ENCODE measurements at regions not wholly inside any gene's neighbourhood (a gene's known extent, or its start where the extent isn't known, plus 50 kb on each side); places are given as distances from the start of the nearest gene placed in this dataset.

- TF ChIP-seq, protein P1, sequence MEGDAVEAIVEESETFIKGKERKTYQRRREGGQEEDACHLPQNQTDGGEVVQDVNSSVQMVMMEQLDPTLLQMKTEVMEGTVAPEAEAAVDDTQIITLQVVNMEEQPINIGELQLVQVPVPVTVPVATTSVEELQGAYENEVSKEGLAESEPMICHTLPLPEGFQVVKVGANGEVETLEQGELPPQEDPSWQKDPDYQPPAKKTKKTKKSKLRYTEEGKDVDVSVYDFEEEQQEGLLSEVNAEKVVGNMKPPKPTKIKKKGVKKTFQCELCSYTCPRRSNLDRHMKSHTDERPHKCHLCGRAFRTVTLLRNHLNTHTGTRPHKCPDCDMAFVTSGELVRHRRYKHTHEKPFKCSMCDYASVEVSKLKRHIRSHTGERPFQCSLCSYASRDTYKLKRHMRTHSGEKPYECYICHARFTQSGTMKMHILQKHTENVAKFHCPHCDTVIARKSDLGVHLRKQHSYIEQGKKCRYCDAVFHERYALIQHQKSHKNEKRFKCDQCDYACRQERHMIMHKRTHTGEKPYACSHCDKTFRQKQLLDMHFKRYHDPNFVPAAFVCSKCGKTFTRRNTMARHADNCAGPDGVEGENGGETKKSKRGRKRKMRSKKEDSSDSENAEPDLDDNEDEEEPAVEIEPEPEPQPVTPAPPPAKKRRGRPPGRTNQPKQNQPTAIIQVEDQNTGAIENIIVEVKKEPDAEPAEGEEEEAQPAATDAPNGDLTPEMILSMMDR (IDR thresholded peaks at IDR 0.05): no peak
- H3K4me3 Mint-ChIP-seq: no peak overlapping the region
- no peaks in the 10 kb centered on the region for H3K27me3 Mint-ChIP-seq (ENCODE audit: low read depth, poor library complexity)
- peaks cover 31% of the 10 kb centered on the region for H3K4me1 Mint-ChIP-seq
- no peaks in the 10 kb centered on the region for H3K36me3 Mint-ChIP-seq (ENCODE audit: low read depth)
- DNase-seq: no peak
- H3K27ac Mint-ChIP-seq: no peak overlapping the region
- H3K9me3 Mint-ChIP-seq: peaks cover 5% of the 10 kb centered on the region
Observed at GRCh38 chr3:177787279-177788041, 590.2 kb upstream of the TBL1XR1 start.

DNA sequence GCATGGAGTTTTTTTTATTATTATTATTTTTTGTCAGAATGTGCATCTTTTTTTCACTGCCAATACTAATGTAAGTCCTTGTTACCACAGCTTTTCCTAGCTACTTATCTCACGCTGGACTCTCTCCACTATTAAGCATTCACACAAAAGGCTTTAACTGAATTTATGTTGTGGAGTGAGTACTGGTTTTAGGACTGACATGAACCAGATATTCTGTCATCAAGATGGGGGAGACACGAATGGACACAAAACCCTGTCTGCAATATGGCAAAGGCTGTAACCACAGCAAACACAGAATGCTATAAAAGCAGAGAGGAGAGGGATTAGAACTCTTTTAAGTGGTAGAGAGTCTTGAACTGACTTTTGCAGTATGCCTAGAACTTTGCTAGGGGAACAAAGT, 592.2 kb upstream of the TBL1XR1 start:
- TF ChIP-seq, protein P1 (IDR thresholded peaks at IDR 0.05): no peak
- DNase-seq: no peak
- peak overlapping the region; percentile 57 for H3K27ac Mint-ChIP-seq

GRCh38 chr3:177792311-177793030, 595.2 kb upstream of the TBL1XR1 start:
- Mint-ChIP-seq H3K27me3 (ENCODE audit: low read depth, poor library complexity) (no peaks in the 10 kb centered on the region), H3K4me1 (peaks cover 4% of the 10 kb centered on the region), H3K9me3 (peaks cover 5% of the 10 kb centered on the region), H3K27ac (no peak overlapping the region), H3K36me3 (ENCODE audit: low read depth) (no peaks in the 10 kb centered on the region), H3K4me3 (no peak overlapping the region)
- TF ChIP-seq, protein P1 (IDR thresholded peaks at IDR 0.05): no peak
- DNase-seq: no peak

More for the DNA sequence above, 592.2 kb upstream of the TBL1XR1 start:
- Mint-ChIP-seq H3K36me3 (ENCODE audit: low read depth) (no peaks in the 10 kb centered on the region), H3K9me3 (peaks cover 5% of the 10 kb centered on the region), H3K4me1 (peaks cover 11% of the 10 kb centered on the region), H3K27me3 (ENCODE audit: low read depth, poor library complexity) (no peaks in the 10 kb centered on the region), H3K4me3 (no peak overlapping the region)

DNA sequence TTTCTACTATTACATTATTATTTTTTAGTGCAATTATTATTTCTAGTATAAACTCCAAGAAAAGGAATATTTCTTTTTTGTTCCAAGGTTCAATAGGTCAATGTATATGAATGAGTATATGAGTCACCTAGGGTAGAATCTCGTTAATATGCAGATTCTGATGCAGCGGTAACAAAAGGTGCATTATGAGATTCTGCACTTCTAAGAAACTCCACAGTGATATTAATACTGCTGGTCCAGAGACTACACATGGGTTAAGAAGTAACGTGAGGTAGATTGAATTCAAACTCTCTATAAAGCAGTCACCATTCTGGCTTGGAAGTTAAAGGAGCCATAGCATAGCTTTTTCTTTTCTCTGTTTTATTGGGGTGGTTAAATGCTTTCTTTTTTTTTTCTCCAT, 596.2 kb upstream of the TBL1XR1 start:
- Mint-ChIP-seq H3K9me3 (peaks cover 5% of the 10 kb centered on the region), H3K27me3 (ENCODE audit: low read depth, poor library complexity) (no peaks in the 10 kb centered on the region), H3K27ac (no peak overlapping the region), H3K36me3 (ENCODE audit: low read depth) (no peaks in the 10 kb centered on the region), H3K4me3 (no peak overlapping the region), H3K4me1 (peaks cover 4% of the 10 kb centered on the region)
- TF ChIP-seq, protein P1 (IDR thresholded peaks at IDR 0.05): no peak
- no peak for DNase-seq

GRCh38 chr3:177795216-177795615, 597.9 kb upstream of the TBL1XR1 start:
- Mint-ChIP-seq H3K4me3 (no peak overlapping the region), H3K27me3 (ENCODE audit: low read depth, poor library complexity) (no peaks in the 10 kb centered on the region), H3K4me1 (no peaks in the 10 kb centered on the region), H3K27ac (no peak overlapping the region), H3K9me3 (peaks cover under 1% of the 10 kb centered on the region), H3K36me3 (ENCODE audit: low read depth) (no peaks in the 10 kb centered on the region)
- no peak for DNase-seq
- TF ChIP-seq, protein P1 (IDR thresholded peaks at IDR 0.05): no peak
